Prostate gland (tissue), 2 donors: ENCODE measurements at regions not wholly inside any gene's neighbourhood (a gene's known extent, or its start where the extent isn't known, plus 50 kb on each side); places are given as distances from the start of the nearest gene placed in this dataset.

Experiments
- DNase-seq: peaks from one replicate; pipeline ENCODE4 v3.0.0-alpha.2; 2019; ENCODE audit warnings: low spot score
- H3K27ac ChIP-seq, 2 donors: fragments of 200-600 bp; sonication (generic); 2 replicates each; pipeline ENCODE4 v1.5.1; 2017 to 2019
- H3K27me3 ChIP-seq: fragments of 200-600 bp; sonication (generic); replicated peaks from 2 replicates; pipeline ENCODE4 v1.5.1; 2019; ENCODE audit not compliant: insufficient read depth
- H3K36me3 ChIP-seq, 2 donors: fragments of 200-600 bp; sonication (generic); 1 replicate in 1 of 2; 2 replicates in 1 of 2; pipeline versions ENCODE4 v1.5.1 to v1.8.1; 2017 to 2019
- H3K4me1 ChIP-seq: fragments of 200-600 bp; sonication (generic); replicated peaks from 2 replicates; pipeline ENCODE4 v1.5.1; 2019
- H3K4me3 ChIP-seq, 2 donors: fragments of 200-600 bp; sonication (generic); 2 replicates each; pipeline ENCODE4 v1.5.1; 2017 to 2019
- H3K9me3 ChIP-seq: fragments of 200-600 bp; sonication (generic); 2 replicates; pipeline ENCODE4 v1.5.1; 2017
- CTCF ChIP-seq, 4 experiments: fragments of 200-600 bp in 2 of 4; fragments of 450-650 bp in 2 of 4; sonication (generic) in 2 of 4; IDR thresholded peaks; 1 replicate in 3 of 4; 2 replicates in 1 of 4; pipeline ENCODE4 v1.5.1; 2016 to 2019; ENCODE audit warnings: antibody characterized with exemption in 4 of 4, mild to moderate bottlenecking in 2 of 4, moderate library complexity in 2 of 4
- POLR2A ChIP-seq: fragments of 450-650 bp; IDR thresholded peaks from one replicate; pipeline ENCODE4 v1.6.1; 2016; ENCODE audit warnings: antibody characterized with exemption, mild to moderate bottlenecking
- POLR2AphosphoS5 ChIP-seq: sonication (generic); formaldehyde crosslinking; IDR thresholded peaks from one replicate; pipeline ENCODE4 v1.6.1; 2017; ENCODE audit warnings: antibody characterized with exemption
- WGBS: methylation state at CpG from one replicate; pipeline ENCODE4 v1.1.5; 2018; 5-methylcytosine and 5-hydroxymethylcytosine counted together
- intact Hi-C: fragments of 100-400 bp; cut with DNase I; formaldehyde crosslinking; loops from one replicate; pipeline ENCODE4 v1.14.2; 2022

- Histone ChIP-seq H3K4me1 (no peaks in the 10 kb centered on the region), H3K36me3 (no peaks in the 10 kb centered on the region), H3K27ac (no peak overlapping the region), H3K9me3 (no peaks in the 10 kb centered on the region), H3K4me3 (no peak overlapping the region), H3K27me3 (no peaks in the 10 kb centered on the region)
- TF ChIP-seq POLR2AphosphoS5 (peak; percentile 51), POLR2A (no peak), CTCF (IDR thresholded peaks at IDR 0.05) (no peak)
- 23% methylated on average over 3 of the region's 3 CpGs for WGBS
- intact Hi-C loops, result no loop called here
- DNase-seq, result peak; percentile 32
Observed at GRCh38 chr6:93165850-93166430, 253.4 kb downstream of the EPHA7 start.

- intact Hi-C loops, result no loop called here
- Histone ChIP-seq H3K27ac (no peak overlapping the region), H3K4me3 (no peak overlapping the region), H3K27me3 (no peaks in the 10 kb centered on the region), H3K9me3 (no peaks in the 10 kb centered on the region), H3K36me3 (no peaks in the 10 kb centered on the region), H3K4me1 (no peaks in the 10 kb centered on the region)
- DNase-seq, result no peak
- TF ChIP-seq POLR2A (no peak), POLR2AphosphoS5 (no peak), CTCF (IDR thresholded peaks at IDR 0.05) (no peak)
Observed at GRCh38 chr6:93164781-93165180, 254.6 kb downstream of the EPHA7 start.

GRCh38 chr6:93163146-93163545 lies 256.2 kb downstream of the EPHA7 start:
- H3K4me1 ChIP-seq, result no peaks in the 10 kb centered on the region
- no peak overlapping the region for H3K27ac ChIP-seq
- no peak for TF ChIP-seq POLR2AphosphoS5
- no peak for TF ChIP-seq POLR2A
- DNase-seq, result no peak
- H3K27me3 ChIP-seq, result no peaks in the 10 kb centered on the region
- no peaks in the 10 kb centered on the region for H3K36me3 ChIP-seq
- WGBS, result 92% methylated on average over 3 of the region's 3 CpGs
- intact Hi-C loops, result no loop called here
- no peaks in the 10 kb centered on the region for H3K9me3 ChIP-seq
- no peak overlapping the region for H3K4me3 ChIP-seq

- no peaks in the 10 kb centered on the region for H3K4me1 ChIP-seq
- intact Hi-C loops, result no loop called here
- DNase-seq, result no peak
- no peaks in the 10 kb centered on the region for H3K27me3 ChIP-seq
- H3K27ac ChIP-seq, result no peak overlapping the region
- H3K4me3 ChIP-seq, result no peak overlapping the region
- TF ChIP-seq POLR2A (no peak), POLR2AphosphoS5 (no peak), CTCF (IDR thresholded peaks at IDR 0.05) (no peak)
- no peaks in the 10 kb centered on the region for H3K9me3 ChIP-seq
- H3K36me3 ChIP-seq, result no peaks in the 10 kb centered on the region
- 81% methylated on average over 4 of the region's 4 CpGs for WGBS
Observed at GRCh38 chr6:93139408-93140081, 279.8 kb downstream of the EPHA7 start.

GRCh38 chr6:93136111-93136510 lies 283.2 kb downstream of the EPHA7 start:
- Histone ChIP-seq H3K4me1 (no peaks in the 10 kb centered on the region), H3K36me3 (no peaks in the 10 kb centered on the region), H3K4me3 (no peak overlapping the region), H3K27ac (no peak overlapping the region), H3K27me3 (no peaks in the 10 kb centered on the region), H3K9me3 (no peaks in the 10 kb centered on the region)
- 93% methylated on average over 2 of the region's 2 CpGs for WGBS
- TF ChIP-seq CTCF (IDR thresholded peaks at IDR 0.05) (no peak), POLR2AphosphoS5 (no peak), POLR2A (no peak)
- no peak for DNase-seq
- intact Hi-C loops, result no loop called here
